ENCODE measurements at regions not wholly inside any gene's neighbourhood (a gene's known extent, or its start where the extent isn't known, plus 50 kb on each side); places are given as distances from the start of the nearest gene placed in this dataset.
"Not testable (repeated sequence)": the region's sequence is repeated elsewhere in the genome, so short reads cannot be mapped to it uniquely, and the experiment has no call there.

GRCh38 chr15:24076090-24076784 lies 389.1 kb upstream of the NDN start:
- BruUV-seq (replicated peaks) = no TSS peak
- Histone ChIP-seq H3K79me2 (ENCODE audit: low read length) (no peaks in the 10 kb centered on the region), H2AFZ (ENCODE audit: low read length) (no peak overlapping the region), H3K9me2 (replicated peaks; ENCODE audit: low read length) (no peaks in the 10 kb centered on the region), H3K4me3 (ENCODE audit: low read length) (no peak overlapping the region), H3K9ac (ENCODE audit: low read length) (no peak overlapping the region), H3K36me3 (ENCODE audit: low read depth, low read length) (no peaks in the 10 kb centered on the region), H3F3A (ENCODE audit: low read length, unreplicated experiment) (no peaks in the 10 kb centered on the region), H3K27me3 (ENCODE audit: low read length) (no peaks in the 10 kb centered on the region), H3K4me2 (ENCODE audit: low read length) (no peak overlapping the region), H3K4me1 (ENCODE audit: insufficient read depth, low read length) (no peaks in the 10 kb centered on the region), H4K20me1 (ENCODE audit: low read length) (no peaks in the 10 kb centered on the region), H3K27ac (ENCODE audit: low read length) (no peak overlapping the region), H3K9me3 (ENCODE audit: low read length) (peaks cover 26% of the 10 kb centered on the region)
- no peak for DNase-seq
- ChIA-PET CTCF (no interaction called here), POLR2A (ENCODE audit: unreplicated experiment) (no interaction called here)
- intact Hi-C loops (cut with micrococcal nuclease) = no loop called here
- TF ChIP-seq, protein P1, sequence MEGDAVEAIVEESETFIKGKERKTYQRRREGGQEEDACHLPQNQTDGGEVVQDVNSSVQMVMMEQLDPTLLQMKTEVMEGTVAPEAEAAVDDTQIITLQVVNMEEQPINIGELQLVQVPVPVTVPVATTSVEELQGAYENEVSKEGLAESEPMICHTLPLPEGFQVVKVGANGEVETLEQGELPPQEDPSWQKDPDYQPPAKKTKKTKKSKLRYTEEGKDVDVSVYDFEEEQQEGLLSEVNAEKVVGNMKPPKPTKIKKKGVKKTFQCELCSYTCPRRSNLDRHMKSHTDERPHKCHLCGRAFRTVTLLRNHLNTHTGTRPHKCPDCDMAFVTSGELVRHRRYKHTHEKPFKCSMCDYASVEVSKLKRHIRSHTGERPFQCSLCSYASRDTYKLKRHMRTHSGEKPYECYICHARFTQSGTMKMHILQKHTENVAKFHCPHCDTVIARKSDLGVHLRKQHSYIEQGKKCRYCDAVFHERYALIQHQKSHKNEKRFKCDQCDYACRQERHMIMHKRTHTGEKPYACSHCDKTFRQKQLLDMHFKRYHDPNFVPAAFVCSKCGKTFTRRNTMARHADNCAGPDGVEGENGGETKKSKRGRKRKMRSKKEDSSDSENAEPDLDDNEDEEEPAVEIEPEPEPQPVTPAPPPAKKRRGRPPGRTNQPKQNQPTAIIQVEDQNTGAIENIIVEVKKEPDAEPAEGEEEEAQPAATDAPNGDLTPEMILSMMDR (conservative IDR thresholded peaks at IDR 0.05; ENCODE audit: low read depth, low read length) = no peak
- TF ChIP-seq EZH2 (IDR thresholded peaks at IDR 0.05; ENCODE audit: low read length, unreplicated experiment) (no peak), EZH2phosphoT487 (IDR thresholded peaks at IDR 0.05; ENCODE audit: borderline replicate concordance, low read length) (no peak)
- ATAC-seq = no peak

DNA sequence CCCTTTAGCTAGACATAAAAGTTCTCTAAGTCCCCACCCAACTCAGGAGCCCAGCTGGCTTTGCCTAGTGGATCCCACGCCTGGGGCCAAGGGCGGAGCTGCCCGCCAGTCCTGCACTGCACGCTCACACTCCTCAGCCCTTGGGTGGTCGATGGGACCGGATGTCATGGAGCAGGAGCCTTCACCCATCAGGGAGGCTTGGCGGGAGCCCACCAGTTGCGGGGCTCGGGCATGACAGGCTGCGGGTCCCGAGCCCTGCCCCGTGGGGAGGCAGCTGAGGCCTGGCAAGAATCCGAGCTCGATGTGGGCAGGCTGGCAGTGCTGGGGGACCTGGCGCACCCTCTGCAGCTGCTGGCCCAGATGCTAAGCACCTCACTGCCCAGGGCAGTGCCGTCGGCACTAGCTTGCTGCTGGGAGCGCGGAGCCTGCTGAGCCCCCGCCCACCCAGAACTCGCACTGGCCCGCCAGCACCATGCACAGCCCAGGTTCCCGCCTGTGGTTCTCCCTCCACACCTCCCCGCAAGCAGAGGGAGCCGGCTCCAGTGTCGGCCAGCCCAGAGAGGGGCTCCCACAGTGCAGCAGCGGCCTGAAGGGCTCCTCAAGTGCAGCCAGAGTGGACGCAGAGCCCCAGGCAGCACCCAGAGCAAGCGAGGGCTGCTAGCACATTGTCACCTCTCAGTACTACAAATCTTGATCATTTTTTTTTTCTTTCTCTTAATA lies 391.4 kb upstream of the NDN start:
- DNase-seq = no peak
- BruUV-seq (replicated peaks) = no TSS peak
- Histone ChIP-seq H3K79me2 (ENCODE audit: low read length) (no peaks in the 10 kb centered on the region), H3K4me1 (ENCODE audit: insufficient read depth, low read length) (no peaks in the 10 kb centered on the region), H2AFZ (ENCODE audit: low read length) (no peak overlapping the region), H3K9me2 (replicated peaks; ENCODE audit: low read length) (no peaks in the 10 kb centered on the region), H3K4me3 (ENCODE audit: low read length) (no peak overlapping the region), H3K4me2 (ENCODE audit: low read length) (no peak overlapping the region), H4K20me1 (ENCODE audit: low read length) (no peaks in the 10 kb centered on the region), H3K27me3 (ENCODE audit: low read length) (no peaks in the 10 kb centered on the region), H3K36me3 (ENCODE audit: low read depth, low read length) (no peaks in the 10 kb centered on the region), H3K27ac (ENCODE audit: low read length) (no peak overlapping the region), H3K9me3 (ENCODE audit: low read length) (peaks cover 18% of the 10 kb centered on the region; the same call in 1 of the 2 replicates), H3K9ac (ENCODE audit: low read length) (no peak overlapping the region), H3F3A (ENCODE audit: low read length, unreplicated experiment) (no peaks in the 10 kb centered on the region)
- intact Hi-C loops (cut with micrococcal nuclease) = no loop called here
- TF ChIP-seq EZH2phosphoT487 (IDR thresholded peaks at IDR 0.05; ENCODE audit: borderline replicate concordance, low read length) (no peak), EZH2 (IDR thresholded peaks at IDR 0.05; ENCODE audit: low read length, unreplicated experiment) (no peak)
- TF ChIP-seq, protein P1 (conservative IDR thresholded peaks at IDR 0.05; ENCODE audit: low read depth, low read length) = no peak
- no peak for ATAC-seq
- ChIA-PET CTCF (no interaction called here), POLR2A (ENCODE audit: unreplicated experiment) (no interaction called here)

GRCh38 chr15:24088941-24089340 lies 401.8 kb upstream of the NDN start:
- peaks cover 11% of the 10 kb centered on the region; the same call in 1 of the 2 replicates for H3K9me3 ChIP-seq (ENCODE audit: low read length)
- H3K9ac ChIP-seq (ENCODE audit: low read length); H3F3A ChIP-seq (ENCODE audit: low read length, unreplicated experiment); H3K4me1 ChIP-seq (ENCODE audit: insufficient read depth, low read length); H2AFZ ChIP-seq (ENCODE audit: low read length); H3K27ac ChIP-seq (ENCODE audit: low read length); H3K9me2 ChIP-seq (replicated peaks; ENCODE audit: low read length); CTCF ChIA-PET; H3K36me3 ChIP-seq (ENCODE audit: low read depth, low read length); H3K27me3 ChIP-seq (ENCODE audit: low read length); H3K4me3 ChIP-seq (ENCODE audit: low read length); H3K79me2 ChIP-seq (ENCODE audit: low read length); H3K4me2 ChIP-seq (ENCODE audit: low read length); intact Hi-C loops (cut with micrococcal nuclease); POLR2A ChIA-PET (ENCODE audit: unreplicated experiment); DNase-seq; ATAC-seq; BruUV-seq (replicated peaks); H4K20me1 ChIP-seq (ENCODE audit: low read length): not testable (repeated sequence)

- DNase-seq; POLR2A ChIA-PET (ENCODE audit: unreplicated experiment); H3K9me2 ChIP-seq (replicated peaks; ENCODE audit: low read length); H3K9ac ChIP-seq (ENCODE audit: low read length); H4K20me1 ChIP-seq (ENCODE audit: low read length); H3K4me3 ChIP-seq (ENCODE audit: low read length); H3F3A ChIP-seq (ENCODE audit: low read length, unreplicated experiment); intact Hi-C loops (cut with micrococcal nuclease); H3K79me2 ChIP-seq (ENCODE audit: low read length); CTCF ChIA-PET; ATAC-seq; H3K4me2 ChIP-seq (ENCODE audit: low read length); H3K27ac ChIP-seq (ENCODE audit: low read length); H3K27me3 ChIP-seq (ENCODE audit: low read length); H3K4me1 ChIP-seq (ENCODE audit: insufficient read depth, low read length); H2AFZ ChIP-seq (ENCODE audit: low read length); BruUV-seq (replicated peaks); H3K36me3 ChIP-seq (ENCODE audit: low read depth, low read length); H3K9me3 ChIP-seq (ENCODE audit: low read length): not testable (repeated sequence)
Observed at GRCh38 chr15:24101503-24101902, 414.4 kb upstream of the NDN start.

DNA sequence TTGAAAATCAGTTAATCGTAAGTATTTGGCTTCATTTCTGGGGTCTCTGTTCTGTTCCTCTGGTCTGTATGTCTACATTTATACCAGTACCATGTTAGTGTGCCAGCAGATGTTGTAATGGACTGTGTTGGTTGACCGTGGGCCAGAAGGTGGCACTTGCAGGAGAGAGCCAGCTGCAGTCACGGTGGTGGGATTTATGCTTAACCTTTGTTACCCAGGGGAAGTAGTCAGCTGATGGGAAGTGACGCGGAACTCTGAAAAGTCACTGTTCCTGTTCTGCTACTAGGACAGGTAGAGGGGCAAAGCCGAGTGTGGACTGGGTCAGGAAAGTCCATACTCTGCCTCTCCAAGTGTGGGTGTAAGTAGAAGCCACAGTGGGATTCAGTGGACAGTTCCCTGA lies 420.4 kb upstream of the NDN start:
- ATAC-seq; H3K4me1 ChIP-seq (ENCODE audit: insufficient read depth, low read length); H3K4me2 ChIP-seq (ENCODE audit: low read length); H3K9ac ChIP-seq (ENCODE audit: low read length); H3K9me2 ChIP-seq (replicated peaks; ENCODE audit: low read length); H3K27ac ChIP-seq (ENCODE audit: low read length); H3K36me3 ChIP-seq (ENCODE audit: low read depth, low read length); H3K27me3 ChIP-seq (ENCODE audit: low read length); H3K9me3 ChIP-seq (ENCODE audit: low read length); H2AFZ ChIP-seq (ENCODE audit: low read length); CTCF ChIA-PET; intact Hi-C loops (cut with micrococcal nuclease); H3K4me3 ChIP-seq (ENCODE audit: low read length); DNase-seq; H3K79me2 ChIP-seq (ENCODE audit: low read length); POLR2A ChIA-PET (ENCODE audit: unreplicated experiment); H3F3A ChIP-seq (ENCODE audit: low read length, unreplicated experiment); H4K20me1 ChIP-seq (ENCODE audit: low read length); BruUV-seq (replicated peaks): not testable (repeated sequence)
